GM12891 (cell line): ENCODE measurements at regions not wholly inside any gene's neighbourhood (a gene's known extent, or its start where the extent isn't known, plus 50 kb on each side); places are given as distances from the start of the nearest gene placed in this dataset.

Source experiments
- POLR2A ChIP-seq: IDR thresholded peaks from 2 replicates; pipeline ENCODE4 v1.6.1; 2011; ENCODE audit warnings: low read depth, low read length, control low read depth
- POLR2AphosphoS5 ChIP-seq: IDR thresholded peaks from 2 replicates; pipeline ENCODE4 v1.6.1; 2011; ENCODE audit warnings: low read depth, low read length, control low read depth

GRCh38 chr16:6149031-6149430 lies 1051.4 kb upstream of the EEF2KMT start:
- TF ChIP-seq POLR2A: no peak
- no peak for TF ChIP-seq POLR2AphosphoS5
